DND-41 (cell line): ENCODE measurements at regions not wholly inside any gene's neighbourhood (a gene's known extent, or its start where the extent isn't known, plus 50 kb on each side); places are given as distances from the start of the nearest gene placed in this dataset.

Source experiments
- ATAC-seq: fragments of 200-7000 bp; cut with Tn5 transposase; 3 replicates; pipeline ENCODE4 v1.9.1; 2021; ENCODE audit warnings: low read depth; ENCODE audit not compliant: insufficient read depth
- DNase-seq: peaks from one replicate; pipeline ENCODE4 v3.0.0-alpha.2; 2020
- H2AFZ ChIP-seq: 2 replicates; pipeline ENCODE4 v1.6.0; 2012; ENCODE audit warnings: low read depth, low read length
- H3K27ac ChIP-seq: 2 replicates; pipeline ENCODE4 v1.5.1; 2012; ENCODE audit warnings: low read length, inconsistent platforms
- H3K27me3 ChIP-seq: fragments of 200-600 bp; sonication (generic); 2 replicates; pipeline ENCODE4 v1.6.0; 2012; ENCODE audit warnings: low read length, mild to moderate bottlenecking, inconsistent platforms; ENCODE audit not compliant: insufficient read depth, poor library complexity
- H3K36me3 ChIP-seq: 2 replicates; pipeline ENCODE4 v1.5.1; 2012; ENCODE audit warnings: low read length, inconsistent platforms; ENCODE audit not compliant: insufficient read depth
- H3K4me1 ChIP-seq: 2 replicates; pipeline ENCODE4 v1.5.1; 2012; ENCODE audit warnings: mild to moderate bottlenecking, low read length; ENCODE audit not compliant: insufficient read depth
- H3K4me2 ChIP-seq: 2 replicates; pipeline ENCODE4 v1.6.0; 2012; ENCODE audit warnings: mild to moderate bottlenecking, moderate library complexity, low read length, inconsistent platforms; ENCODE audit not compliant: insufficient read depth
- H3K4me3 ChIP-seq, 2 experiments: fragments of 200-600 bp in 1 of 2; shearing (Covaris generic) in 1 of 2; 2 replicates each; pipeline ENCODE4 v1.5.1; 2012 to 2016; ENCODE audit warnings: inconsistent platforms in 2 of 2, low read length in 2 of 2, mild to moderate bottlenecking in 2 of 2, low read depth in 1 of 2, moderate library complexity in 1 of 2
- H3K79me2 ChIP-seq: 2 replicates; pipeline ENCODE4 v1.6.0; 2012; ENCODE audit warnings: low read length, inconsistent platforms; ENCODE audit not compliant: insufficient read depth
- H3K9ac ChIP-seq: 2 replicates; pipeline ENCODE4 v1.6.0; 2012; ENCODE audit warnings: low read depth, mild to moderate bottlenecking, inconsistent platforms, low read length, moderate library complexity
- H3K9me3 ChIP-seq: 2 replicates; pipeline ENCODE4 v1.5.1; 2012; ENCODE audit warnings: low read length, moderate library complexity, mild to moderate bottlenecking, inconsistent platforms; ENCODE audit not compliant: insufficient read depth, severe bottlenecking
- H4K20me1 ChIP-seq: 2 replicates; pipeline ENCODE4 v1.6.0; 2012; ENCODE audit warnings: low read length; ENCODE audit not compliant: insufficient read depth
- CTCF ChIP-seq: IDR thresholded peaks from 2 replicates; pipeline ENCODE4 v1.5.1; 2012; ENCODE audit warnings: borderline replicate concordance, low read length, moderate library complexity, mild to moderate bottlenecking; ENCODE audit not compliant: poor library complexity, severe bottlenecking; ENCODE audit errors: extremely low read depth
- EZH2 ChIP-seq: IDR thresholded peaks from 3 replicates; pipeline ENCODE4 v1.6.1; 2012; ENCODE audit warnings: borderline replicate concordance, low read depth, mild to moderate bottlenecking, moderate library complexity, low read length, inconsistent platforms; ENCODE audit not compliant: severe bottlenecking

- Histone ChIP-seq H3K4me1 (no peaks in the 10 kb centered on the region), H3K9ac (no peak overlapping the region), H3K36me3 (no peaks in the 10 kb centered on the region), H3K4me3 (no peak overlapping the region), H3K27me3 (no peaks in the 10 kb centered on the region), H3K27ac (no peak overlapping the region), H2AFZ (no peak overlapping the region), H4K20me1 (no peaks in the 10 kb centered on the region), H3K9me3 (no peaks in the 10 kb centered on the region), H3K4me2 (no peak overlapping the region), H3K79me2 (no peaks in the 10 kb centered on the region)
- no peak for ATAC-seq
- no peak for DNase-seq
- no peak for TF ChIP-seq CTCF
- TF ChIP-seq EZH2 = no peak
Measured at GRCh38 chr12:93103154-93103553, 174.1 kb upstream of the EEA1 start.

- Histone ChIP-seq H3K27ac (no peak overlapping the region), H3K9ac (no peak overlapping the region), H3K27me3 (no peaks in the 10 kb centered on the region), H2AFZ (no peak overlapping the region), H3K4me2 (no peak overlapping the region), H3K4me3 (no peak overlapping the region), H3K79me2 (no peaks in the 10 kb centered on the region), H3K9me3 (no peaks in the 10 kb centered on the region), H4K20me1 (no peaks in the 10 kb centered on the region), H3K36me3 (no peaks in the 10 kb centered on the region), H3K4me1 (no peaks in the 10 kb centered on the region)
- ATAC-seq (no peak), DNase-seq (no peak)
- TF ChIP-seq EZH2 (no peak), CTCF (no peak)
Measured at GRCh38 chr12:93104535-93104934, 175.4 kb upstream of the EEA1 start.

- Histone ChIP-seq H3K4me3 (no peak overlapping the region), H3K27me3 (no peaks in the 10 kb centered on the region), H3K4me2 (no peak overlapping the region), H4K20me1 (no peaks in the 10 kb centered on the region), H2AFZ (no peak overlapping the region), H3K4me1 (no peaks in the 10 kb centered on the region), H3K9ac (no peak overlapping the region), H3K79me2 (no peaks in the 10 kb centered on the region), H3K27ac (no peak overlapping the region), H3K36me3 (no peaks in the 10 kb centered on the region), H3K9me3 (no peaks in the 10 kb centered on the region)
- TF ChIP-seq EZH2 (no peak), CTCF (no peak)
- ATAC-seq (no peak), DNase-seq (no peak)
Measured at GRCh38 chr12:93106910-93107309, 177.8 kb upstream of the EEA1 start.
